K562 (cell line): ENCODE measurements at regions not wholly inside any gene's neighbourhood (a gene's known extent, or its start where the extent isn't known, plus 50 kb on each side); places are given as distances from the start of the nearest gene placed in this dataset.
"Not testable (repeated sequence)": the region's sequence is repeated elsewhere in the genome, so short reads cannot be mapped to it uniquely, and the experiment has no call there.

Source experiments
- ATAC-seq: fragments of 200-7000 bp; cut with Tn5 transposase; 3 replicates; pipeline ENCODE4 v1.9.1; 2020; ENCODE audit warnings: moderate library complexity
- BruUV-seq: library from RNA; stranded (reverse); fragments of 400-500 nt; replicated peaks from 2 replicates; lab custom pipeline; 2021; lab: Mats Ljungman, UMichigan
- CTCF ChIA-PET: fragments of 300-600 bp; formaldehyde crosslinking; extraction: SDS; loops from one replicate; lab custom pipeline; 2021; ENCODE audit warnings: low intra/inter-chr PET ratio; lab: Yijun Ruan, JAX
- POLR2A ChIA-PET: fragments of 300-600, 350-650 bp; sonication (Branson Sonifier 250); formaldehyde crosslinking; extraction: SDS; loops from one replicate; lab custom pipeline; 2021; ENCODE audit warnings: antibody characterized with exemption, inconsistent platforms; lab: Yijun Ruan, JAX
- DNase-seq, 4 experiments: peaks; one replicate each; pipeline versions ENCODE4 v3.0.0 to v3.0.0-alpha.2; 2011 to 2018; ENCODE audit warnings: low spot score in 3 of 4, mixed read lengths in 3 of 4; ENCODE audit errors: extremely low read depth in 1 of 4
- FAIRE-seq: peaks from 2 replicates; lab custom pipeline; 2011; peaks lifted over from hg19 to GRCh38; lab: Jason Lieb, UNC
- H2AFZ ChIP-seq: 2 replicates; pipeline ENCODE4 v1.6.0; 2011; ENCODE audit warnings: low read depth, low read length, control low read depth, inconsistent platforms
- H3K27ac ChIP-seq: fragments of 200-600 bp; 3 replicates; pipeline ENCODE4 v1.8.0; 2011; ENCODE audit warnings: low read depth, mild to moderate bottlenecking, control low read depth, inconsistent platforms, low read length, moderate library complexity, mixed read lengths; ENCODE audit errors: extremely low read depth
- H3K27me3 ChIP-seq, 2 experiments: fragments of 300-600 bp in 1 of 2; 2 replicates in 1 of 2; 3 replicates in 1 of 2; pipeline versions ENCODE4 v1.6.0 to v1.8.0; 2011; ENCODE audit warnings: inconsistent platforms in 2 of 2, low read length in 2 of 2, mild to moderate bottlenecking in 1 of 2, mixed read lengths in 1 of 2, moderate library complexity in 1 of 2; ENCODE audit not compliant: control insufficient read depth in 2 of 2, insufficient read depth in 2 of 2
- H3K36me3 ChIP-seq: fragments of 300-600 bp; 3 replicates; pipeline ENCODE4 v1.8.0; 2011; ENCODE audit warnings: mild to moderate bottlenecking, low read length, inconsistent platforms; ENCODE audit not compliant: control insufficient read depth, insufficient read depth
- H3K4me1 ChIP-seq, 2 experiments: fragments of 200-600 bp in 1 of 2; replicated peaks in 1 of 2; 2 replicates in 1 of 2; 3 replicates in 1 of 2; pipeline versions ENCODE4 v1.5.1 to v1.8.0; 2011; ENCODE audit warnings: inconsistent platforms in 2 of 2, low read length in 2 of 2, mild to moderate bottlenecking in 1 of 2, mixed read lengths in 1 of 2, moderate library complexity in 1 of 2; ENCODE audit not compliant: control insufficient read depth in 2 of 2, insufficient read depth in 2 of 2
- H3K4me2 ChIP-seq: 2 replicates; pipeline ENCODE4 v1.6.1; 2011; ENCODE audit warnings: low read length, control low read depth, inconsistent platforms, mixed read lengths; ENCODE audit not compliant: insufficient read depth
- H3K4me3 ChIP-seq: fragments of 200-600 bp; sonication (generic), shearing (Covaris generic); 2 replicates; pipeline ENCODE4 v1.5.1; 2016; ENCODE audit warnings: control low read depth, inconsistent platforms
- H3K79me2 ChIP-seq: fragments of 200-600 bp; 3 replicates; pipeline ENCODE4 v1.8.0; 2011; ENCODE audit warnings: low read length, inconsistent platforms; ENCODE audit not compliant: control insufficient read depth, insufficient read depth
- H3K9ac ChIP-seq, 2 experiments: 2 replicates each; pipeline versions ENCODE4 v1.6.0 to v1.6.1; 2011; ENCODE audit warnings: low read depth in 2 of 2, low read length in 2 of 2, control low read depth in 1 of 2, inconsistent platforms in 1 of 2, mild to moderate bottlenecking in 1 of 2, mixed read lengths in 1 of 2; ENCODE audit not compliant: insufficient read depth in 1 of 2
- H3K9me1 ChIP-seq: one replicate; pipeline ENCODE4 v1.6.0; 2011; ENCODE audit warnings: inconsistent platforms, mild to moderate bottlenecking, low read length, moderate library complexity; ENCODE audit not compliant: control insufficient read depth, insufficient read depth
- H3K9me3 ChIP-seq: replicated peaks from 2 replicates; pipeline ENCODE4 v1.5.1; 2011; ENCODE audit warnings: low read depth, low read length, inconsistent platforms; ENCODE audit not compliant: control insufficient read depth, insufficient read depth
- H4K20me1 ChIP-seq: replicated peaks from 2 replicates; pipeline ENCODE4 v1.6.1; 2011; ENCODE audit warnings: low read length, inconsistent platforms, mixed read lengths; ENCODE audit not compliant: control insufficient read depth, insufficient read depth
- BCOR ChIP-seq: fragments of 450-650 bp; IDR thresholded peaks from 2 replicates; pipeline ENCODE4 v1.6.1; 2016
- KDM1A ChIP-seq, 2 experiments: fragments of 450-650 bp; IDR thresholded peaks; 2 replicates each; pipeline ENCODE4 v1.6.1; 2016; ENCODE audit warnings: mild to moderate bottlenecking in 2 of 2
- PRMT5 ChIP-seq: sonication (generic); formaldehyde crosslinking; IDR thresholded peaks from 2 replicates; pipeline ENCODE4 v1.5.0; 2020; ENCODE audit warnings: missing genetic modification reagents
- WGBS: fragments of 100-300 bp; shearing (Covaris generic); methylation state at CpG from one replicate; pipeline ENCODE4 v1.1.6; 2016; ENCODE audit warnings: low coverage, mixed read lengths; ENCODE audit not compliant: insufficient coverage; ENCODE audit errors: missing lambda C conversion rate; 5-methylcytosine and 5-hydroxymethylcytosine counted together
- in situ Hi-C: fragments of 300-500 bp; cut with MboI; formaldehyde crosslinking; loops from 4 replicates; pipeline ENCODE4 v1.15.0; 2018; ENCODE audit warnings: inconsistent platforms, mixed read lengths
- intact Hi-C: fragments of 100-400 bp; cut with micrococcal nuclease; formaldehyde crosslinking; loops from 2 replicates; pipeline ENCODE4 v1.14.2; 2022
- TF ChIP-seq, protein P1 (sequence below): fragments of 450-650 bp; IDR thresholded peaks from 2 replicates; pipeline ENCODE4 v1.6.1; 2016

GRCh38 chr5:135151660-135152059, 117.6 kb upstream of the PITX1 start:
- CTCF ChIA-PET, H3K4me2 ChIP-seq, H3K36me3 ChIP-seq, H3K9me3 ChIP-seq, H3K9me1 ChIP-seq, POLR2A ChIA-PET, BruUV-seq, H3K27me3 ChIP-seq, H2AFZ ChIP-seq, ATAC-seq, DNase-seq, in situ Hi-C loops, intact Hi-C loops, H3K27ac ChIP-seq, H3K79me2 ChIP-seq, FAIRE-seq, H3K9ac ChIP-seq, H3K4me3 ChIP-seq, H4K20me1 ChIP-seq: not testable (repeated sequence)
- H3K4me1 ChIP-seq = peaks cover 16 to 17% of the 10 kb centered on the region in 2 experiments; a peak in 4 of 5 replicates
- 43% methylated on average over 2 of the region's 3 CpGs for WGBS
- TF ChIP-seq KDM1A (IDR thresholded peaks at IDR 0.05) (peak in 1 of 2 experiments; percentile 48; a peak in 1 of 4 replicates), BCOR (peak; percentile 77)

DNA sequence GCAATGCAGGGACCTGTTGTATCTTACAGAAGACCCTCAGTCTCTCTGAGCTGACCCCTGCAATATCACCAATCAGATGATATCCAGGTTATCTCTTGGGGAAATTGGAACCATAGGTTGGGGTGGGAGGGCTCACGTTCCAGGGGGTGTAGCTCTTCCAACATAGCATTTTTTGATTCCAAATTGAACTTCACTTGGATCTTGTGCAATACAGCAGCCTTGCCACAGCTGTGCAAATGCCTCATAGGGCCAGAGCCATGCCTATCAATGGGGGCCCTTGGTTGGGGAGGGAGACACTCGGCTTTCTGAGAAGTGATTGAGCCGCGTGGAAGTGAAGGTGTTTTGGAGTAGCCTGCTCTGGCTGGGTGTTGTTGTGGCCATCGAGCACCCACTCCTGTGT, 117.2 kb upstream of the PITX1 start:
- H3K27me3 ChIP-seq = no peaks in the 10 kb centered on the region
- in situ Hi-C loops = no loop called here
- DNase-seq (no peak), FAIRE-seq (no peak), ATAC-seq (no peak)
- 0 out of 2 replicates have a peak, but pooled peaks cover 4% of the 10 kb centered on the region for H3K9me3 ChIP-seq
- H3K9ac ChIP-seq = no peak overlapping the region
- TF ChIP-seq, protein P1, sequence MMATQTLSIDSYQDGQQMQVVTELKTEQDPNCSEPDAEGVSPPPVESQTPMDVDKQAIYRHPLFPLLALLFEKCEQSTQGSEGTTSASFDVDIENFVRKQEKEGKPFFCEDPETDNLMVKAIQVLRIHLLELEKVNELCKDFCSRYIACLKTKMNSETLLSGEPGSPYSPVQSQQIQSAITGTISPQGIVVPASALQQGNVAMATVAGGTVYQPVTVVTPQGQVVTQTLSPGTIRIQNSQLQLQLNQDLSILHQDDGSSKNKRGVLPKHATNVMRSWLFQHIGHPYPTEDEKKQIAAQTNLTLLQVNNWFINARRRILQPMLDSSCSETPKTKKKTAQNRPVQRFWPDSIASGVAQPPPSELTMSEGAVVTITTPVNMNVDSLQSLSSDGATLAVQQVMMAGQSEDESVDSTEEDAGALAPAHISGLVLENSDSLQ = peak; percentile 35; the same call in 1 of the 2 replicates
- no peak for TF ChIP-seq PRMT5
- H3K4me2 ChIP-seq = no peak overlapping the region
- no peak overlapping the region for H3K27ac ChIP-seq
- peaks cover 12 to 17% of the 10 kb centered on the region in 2 experiments; a peak in 4 of 5 replicates for H3K4me1 ChIP-seq
- no peaks in the 10 kb centered on the region for H3K36me3 ChIP-seq
- CTCF ChIA-PET = no interaction called here
- H3K79me2 ChIP-seq = no peaks in the 10 kb centered on the region
- no TSS peak for BruUV-seq
- H3K4me3 ChIP-seq = no peak overlapping the region
- no peak overlapping the region for H2AFZ ChIP-seq
- intact Hi-C loops = no loop called here
- POLR2A ChIA-PET = no interaction called here
- H4K20me1 ChIP-seq = no peaks in the 10 kb centered on the region
- H3K9me1 ChIP-seq = no peaks in the 10 kb centered on the region
- 68% methylated on average over 5 of the region's 5 CpGs for WGBS
